ENCODE measurements at regions not wholly inside any gene's neighbourhood (a gene's known extent, or its start where the extent isn't known, plus 50 kb on each side); places are given as distances from the start of the nearest gene placed in this dataset.

DNA sequence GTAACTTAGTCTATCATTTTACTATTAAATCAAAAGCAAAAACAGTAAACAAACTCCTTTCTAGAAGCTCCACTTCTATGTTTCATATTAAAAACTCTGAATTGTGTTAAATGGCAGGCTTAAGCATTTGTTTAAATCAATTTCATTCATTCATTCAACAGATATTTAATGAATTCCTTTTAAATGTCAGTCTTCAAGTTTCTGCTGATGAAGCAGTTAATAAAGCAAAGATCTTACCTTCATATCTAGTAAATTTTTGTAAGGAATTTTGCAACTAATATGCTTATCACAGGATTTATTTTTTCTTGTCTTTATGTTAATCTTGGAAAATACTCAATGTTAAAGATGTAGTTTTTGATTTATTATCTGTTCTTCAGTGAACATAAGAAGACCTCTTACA, 54.1 kb upstream of the RGS18 start:
- TF ChIP-seq, protein P1, sequence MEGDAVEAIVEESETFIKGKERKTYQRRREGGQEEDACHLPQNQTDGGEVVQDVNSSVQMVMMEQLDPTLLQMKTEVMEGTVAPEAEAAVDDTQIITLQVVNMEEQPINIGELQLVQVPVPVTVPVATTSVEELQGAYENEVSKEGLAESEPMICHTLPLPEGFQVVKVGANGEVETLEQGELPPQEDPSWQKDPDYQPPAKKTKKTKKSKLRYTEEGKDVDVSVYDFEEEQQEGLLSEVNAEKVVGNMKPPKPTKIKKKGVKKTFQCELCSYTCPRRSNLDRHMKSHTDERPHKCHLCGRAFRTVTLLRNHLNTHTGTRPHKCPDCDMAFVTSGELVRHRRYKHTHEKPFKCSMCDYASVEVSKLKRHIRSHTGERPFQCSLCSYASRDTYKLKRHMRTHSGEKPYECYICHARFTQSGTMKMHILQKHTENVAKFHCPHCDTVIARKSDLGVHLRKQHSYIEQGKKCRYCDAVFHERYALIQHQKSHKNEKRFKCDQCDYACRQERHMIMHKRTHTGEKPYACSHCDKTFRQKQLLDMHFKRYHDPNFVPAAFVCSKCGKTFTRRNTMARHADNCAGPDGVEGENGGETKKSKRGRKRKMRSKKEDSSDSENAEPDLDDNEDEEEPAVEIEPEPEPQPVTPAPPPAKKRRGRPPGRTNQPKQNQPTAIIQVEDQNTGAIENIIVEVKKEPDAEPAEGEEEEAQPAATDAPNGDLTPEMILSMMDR (IDR thresholded peaks at IDR 0.05) = no peak
- TF ChIP-seq POLR2A (IDR thresholded peaks at IDR 0.05) (no peak), POLR2AphosphoS5 (IDR thresholded peaks at IDR 0.05; ENCODE audit: insufficient read depth in 1 of 2, low read depth in 1 of 2) (no peak)

All from vagina (tissue), 2 donors.